CD14-positive monocyte (primary cell): ENCODE measurements at regions not wholly inside any gene's neighbourhood (a gene's known extent, or its start where the extent isn't known, plus 50 kb on each side); places are given as distances from the start of the nearest gene placed in this dataset.

Experiments
- DNase-seq, 3 donors: peaks; one replicate each; pipeline ENCODE4 v3.0.0-alpha.2; 2011 to 2022
- H2AFZ ChIP-seq: 2 replicates; pipeline ENCODE4 v1.6.0; 2012; ENCODE audit warnings: mild to moderate bottlenecking, low read depth, low read length, inconsistent platforms; ENCODE audit not compliant: insufficient read depth, poor library complexity, severe bottlenecking
- H3K27ac ChIP-seq, 2 donors: 1 replicate in 1 of 2; 2 replicates in 1 of 2; pipeline ENCODE4 v1.5.1; 2012 to 2013; ENCODE audit warnings: low read length in 2 of 2, control low read depth in 1 of 2, inconsistent platforms in 1 of 2, low read depth in 1 of 2, mild to moderate bottlenecking in 1 of 2
- H3K27me3 ChIP-seq, 2 donors: one replicate each; pipeline versions ENCODE4 v1.6.0 to v1.6.1; 2011 to 2013; ENCODE audit warnings: low read length in 2 of 2; ENCODE audit not compliant: control insufficient read depth in 2 of 2, insufficient read depth in 2 of 2
- H3K36me3 ChIP-seq, 2 donors: replicated peaks in 1 of 2; 1 replicate in 1 of 2; 2 replicates in 1 of 2; pipeline versions ENCODE4 v1.5.1 to v1.6.1; 2012 to 2013; ENCODE audit warnings: low read length in 2 of 2, control low read depth in 1 of 2, inconsistent platforms in 1 of 2, mild to moderate bottlenecking in 1 of 2; ENCODE audit not compliant: insufficient read depth in 2 of 2, control insufficient read depth in 1 of 2
- H3K4me1 ChIP-seq, 2 donors: 1 replicate in 1 of 2; 2 replicates in 1 of 2; pipeline versions ENCODE4 v1.5.1 to v1.6.1; 2012 to 2013; ENCODE audit warnings: low read length in 2 of 2, control low read depth in 1 of 2, inconsistent platforms in 1 of 2, mild to moderate bottlenecking in 1 of 2, moderate library complexity in 1 of 2; ENCODE audit not compliant: insufficient read depth in 2 of 2, control insufficient read depth in 1 of 2
- H3K4me2 ChIP-seq: replicated peaks from 2 replicates; pipeline ENCODE3; 2012; ENCODE audit warnings: low read length, moderate library complexity, mild to moderate bottlenecking; ENCODE audit not compliant: poor library complexity, severe bottlenecking; ENCODE audit errors: extremely low read depth
- H3K4me3 ChIP-seq, 3 experiments: fragments of 200-600 bp in 1 of 3; sonication (generic) in 1 of 3; replicated peaks in 1 of 3; 1 replicate in 2 of 3; 2 replicates in 1 of 3; pipeline ENCODE4 v1.5.1; 2011 to 2013; ENCODE audit warnings: low read length in 3 of 3, mild to moderate bottlenecking in 3 of 3, control low read depth in 2 of 3, low read depth in 2 of 3, inconsistent platforms in 1 of 3, moderate library complexity in 1 of 3
- H3K79me2 ChIP-seq: 2 replicates; pipeline ENCODE4 v1.6.0; 2012; ENCODE audit warnings: mild to moderate bottlenecking, control low read depth, inconsistent platforms, low read length, moderate library complexity; ENCODE audit not compliant: insufficient read depth
- H3K9ac ChIP-seq: 2 replicates; pipeline ENCODE4 v1.6.0; 2017; ENCODE audit warnings: low read length, mild to moderate bottlenecking; ENCODE audit not compliant: insufficient read depth, poor library complexity, severe bottlenecking
- H3K9me3 ChIP-seq, 2 donors: replicated peaks in 1 of 2; 1 replicate in 1 of 2; 2 replicates in 1 of 2; pipeline versions ENCODE4 v1.5.1 to v1.6.1; 2012 to 2013; ENCODE audit warnings: low read length in 2 of 2, control low read depth in 1 of 2; ENCODE audit not compliant: control insufficient read depth in 1 of 2, insufficient read depth in 1 of 2
- H4K20me1 ChIP-seq: 2 replicates; pipeline ENCODE4 v1.6.0; 2012; ENCODE audit warnings: mild to moderate bottlenecking, low read length, control low read depth, moderate library complexity; ENCODE audit not compliant: insufficient read depth
- H3K27ac Mint-ChIP-seq, 7 donors: one replicate each; pipeline ENCODE4 v1.8.0; 2020; ENCODE audit warnings: mild to moderate bottlenecking in 7 of 7, mixed read lengths in 7 of 7, moderate library complexity in 6 of 7, inconsistent platforms in 2 of 7
- H3K27me3 Mint-ChIP-seq, 3 donors: one replicate each; pipeline ENCODE4 v1.8.0; 2021 to 2022; ENCODE audit warnings: low read depth in 3 of 3, mild to moderate bottlenecking in 3 of 3, mixed read lengths in 3 of 3, moderate library complexity in 3 of 3, inconsistent platforms in 1 of 3
- H3K36me3 Mint-ChIP-seq, 2 donors: one replicate each; pipeline ENCODE4 v1.8.0; 2020; ENCODE audit warnings: mixed read lengths in 2 of 2, inconsistent platforms in 1 of 2, mild to moderate bottlenecking in 1 of 2
- H3K4me1 Mint-ChIP-seq: one replicate; pipeline ENCODE4 v1.8.0; 2020; ENCODE audit warnings: mild to moderate bottlenecking, mixed read lengths
- H3K4me3 Mint-ChIP-seq, 2 donors: one replicate each; pipeline ENCODE4 v1.8.0; 2020; ENCODE audit warnings: mild to moderate bottlenecking in 2 of 2, mixed read lengths in 2 of 2, moderate library complexity in 1 of 2
- H3K9me3 Mint-ChIP-seq, 7 donors: one replicate each; pipeline ENCODE4 v1.8.0; 2020 to 2022; ENCODE audit warnings: mixed read lengths in 7 of 7, mild to moderate bottlenecking in 6 of 7, moderate library complexity in 6 of 7, inconsistent platforms in 2 of 7
- CTCF ChIP-seq: fragments of 200-600 bp; IDR thresholded peaks from one replicate; pipeline ENCODE4 v1.8.0; 2022; ENCODE audit warnings: antibody characterized with exemption, mild to moderate bottlenecking
- WGBS: methylation state at CpG from one replicate; pipeline ENCODE4 v1.1.5; 2013; ENCODE audit warnings: missing lambda C conversion rate; ENCODE audit not compliant: insufficient coverage; 5-methylcytosine and 5-hydroxymethylcytosine counted together
- intact Hi-C, 2 donors: fragments of 100-400 bp; cut with micrococcal nuclease; formaldehyde crosslinking; loops; one replicate each; pipeline versions ENCODE4 v1.15.0 to v1.15.1; 2023

- no peak for DNase-seq
- 91% methylated on average over 3 of the region's 4 CpGs for WGBS
- H3K4me2 ChIP-seq, result no peak overlapping the region
- H3K27ac ChIP-seq, result no peak overlapping the region
- no peak for TF ChIP-seq CTCF
- no peaks in the 10 kb centered on the region for H3K36me3 Mint-ChIP-seq
- no peaks in the 10 kb centered on the region for H3K27me3 ChIP-seq
- H3K27me3 Mint-ChIP-seq, result peaks cover 0 to 2% (median 0%) of the 10 kb centered on the region in 3 donors
- H3K36me3 ChIP-seq, result no peaks in the 10 kb centered on the region
- H4K20me1 ChIP-seq, result no peaks in the 10 kb centered on the region
- no peaks in the 10 kb centered on the region for H3K4me1 ChIP-seq
- H3K9ac ChIP-seq, result no peak overlapping the region
- no peak overlapping the region for H3K4me3 Mint-ChIP-seq
- peaks cover 31 to 56% (median 46%) of the 10 kb centered on the region in 7 donors for H3K9me3 Mint-ChIP-seq
- H3K27ac Mint-ChIP-seq, result no peak overlapping the region
- H2AFZ ChIP-seq, result no peak overlapping the region
- peaks cover 39 to 61% of the 10 kb centered on the region in 2 donors for H3K9me3 ChIP-seq
- H3K79me2 ChIP-seq, result no peaks in the 10 kb centered on the region
- no peaks in the 10 kb centered on the region for H3K4me1 Mint-ChIP-seq
- intact Hi-C loops, result no loop called here
- no peak overlapping the region for H3K4me3 ChIP-seq
Measured at GRCh38 chr6:39998126-39998525, 63.9 kb upstream of the MOCS1 start.

- TF ChIP-seq CTCF, result no peak
- H3K4me1 Mint-ChIP-seq, result no peaks in the 10 kb centered on the region
- Histone ChIP-seq H3K4me1 (no peaks in the 10 kb centered on the region), H3K36me3 (no peaks in the 10 kb centered on the region), H4K20me1 (no peaks in the 10 kb centered on the region), H3K9ac (no peak overlapping the region), H3K4me2 (no peak overlapping the region), H3K27me3 (no peaks in the 10 kb centered on the region), H3K4me3 (no peak overlapping the region), H3K9me3 (peaks cover 49 to 70% of the 10 kb centered on the region in 2 donors), H3K27ac (no peak overlapping the region), H2AFZ (no peak overlapping the region), H3K79me2 (no peaks in the 10 kb centered on the region)
- WGBS, result 94% methylated on average over 6 of the region's 8 CpGs
- H3K4me3 Mint-ChIP-seq, result no peak overlapping the region
- peaks cover 0 to 2% (median 0%) of the 10 kb centered on the region in 3 donors for H3K27me3 Mint-ChIP-seq
- no peaks in the 10 kb centered on the region for H3K36me3 Mint-ChIP-seq
- no peak for DNase-seq
- H3K9me3 Mint-ChIP-seq, result peaks cover 34 to 59% (median 53%) of the 10 kb centered on the region in 7 donors
- intact Hi-C loops, result no loop called here
- H3K27ac Mint-ChIP-seq, result no peak overlapping the region
Measured at GRCh38 chr6:39997101-39997635, 62.9 kb upstream of the MOCS1 start.
